ENCODE measurements at regions not wholly inside any gene's neighbourhood (a gene's known extent, or its start where the extent isn't known, plus 50 kb on each side); places are given as distances from the start of the nearest gene placed in this dataset.
A peak's percentile ranks its signal among the peaks of the same experiment; 100 is the strongest.
"Not testable (repeated sequence)": the region's sequence is repeated elsewhere in the genome, so short reads cannot be mapped to it uniquely, and the experiment has no call there.

GRCh38 chr2:58473165-58473564 lies 232.0 kb upstream of the FANCL start:
- no peak for TF ChIP-seq Cebpa-rat (IDR thresholded peaks at IDR 0.05)
- Histone ChIP-seq H3K36me3 (no peaks in the 10 kb centered on the region), H3K9me3 (replicated peaks in 1 of 11) (no peaks in the 10 kb centered on the region), H3K4me2 (no peak overlapping the region), H3K27me3 (no peaks in the 10 kb centered on the region), H4K20me1 (no peaks in the 10 kb centered on the region), H3K9ac (no peak overlapping the region), H3K4me1 (peaks cover 0 to 13% (median 7%) of the 10 kb centered on the region in 10 experiments; a peak in 11 of 20 replicates), H3K4me3 (no peak overlapping the region), H3K27ac (no peak overlapping the region)

- Histone ChIP-seq H3K4me2 (no peak overlapping the region), H3K9ac (no peak overlapping the region), H3K4me1 (peaks cover 0 to 13% (median 7%) of the 10 kb centered on the region in 10 experiments; a peak in 14 of 20 replicates), H3K36me3 (no peaks in the 10 kb centered on the region), H3K27ac (no peak overlapping the region), H3K27me3 (no peaks in the 10 kb centered on the region), H3K4me3 (no peak overlapping the region), H4K20me1 (no peaks in the 10 kb centered on the region), H3K9me3 (replicated peaks in 1 of 11) (no peaks in the 10 kb centered on the region)
- no peak for TF ChIP-seq Cebpa-rat (IDR thresholded peaks at IDR 0.05)
These were observed 225.7 kb upstream of the FANCL start for GRCh38 chr2:58466804-58467203.

DNA sequence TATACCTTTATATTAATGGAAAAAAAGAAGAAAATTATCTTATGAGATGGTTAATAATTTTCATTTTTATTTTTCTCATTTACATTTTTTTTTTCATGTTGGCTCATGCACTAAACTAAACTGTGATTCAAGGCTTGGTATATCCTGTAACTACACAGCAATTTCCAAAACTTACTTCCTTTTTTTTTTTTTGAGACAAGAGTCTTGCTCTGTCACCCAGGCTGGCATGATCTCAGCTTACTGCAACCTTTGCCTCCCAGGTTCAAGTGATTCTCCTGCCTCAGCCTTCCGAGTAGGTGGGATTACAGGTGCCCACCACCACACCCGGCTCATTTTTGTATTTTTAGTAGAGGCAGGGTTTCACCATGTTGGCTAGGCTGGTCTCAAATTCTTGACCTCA lies 224.9 kb upstream of the FANCL start:
- H3K27ac ChIP-seq; H3K36me3 ChIP-seq; H3K9me3 ChIP-seq (replicated peaks in 1 of 11); H3K9ac ChIP-seq; H3K4me3 ChIP-seq; H4K20me1 ChIP-seq; H3K27me3 ChIP-seq: not testable (repeated sequence)
- Histone ChIP-seq H3K4me2 (0 out of 22 replicates have a peak overlapping the region, but pooled peaks of 1 of the 11 experiments have one; percentile 35), H3K4me1 (peaks cover 0 to 13% (median 7%) of the 10 kb centered on the region in 10 experiments; a peak in 14 of 20 replicates)

- Histone ChIP-seq H4K20me1 (no peaks in the 10 kb centered on the region), H3K4me2 (no peak overlapping the region), H3K4me1 (no peaks in the 10 kb centered on the region), H3K27me3 (no peaks in the 10 kb centered on the region), H3K9me3 (replicated peaks in 1 of 11) (no peaks in the 10 kb centered on the region), H3K4me3 (no peak overlapping the region), H3K9ac (no peak overlapping the region), H3K27ac (no peak overlapping the region), H3K36me3 (no peaks in the 10 kb centered on the region)
- no peak for TF ChIP-seq Cebpa-rat (IDR thresholded peaks at IDR 0.05)
These were observed 219.5 kb upstream of the FANCL start for GRCh38 chr2:58460670-58461069.

GRCh38 chr2:58449286-58450010 lies 208.3 kb upstream of the FANCL start:
- Histone ChIP-seq H3K27me3 (no peaks in the 10 kb centered on the region), H3K4me3 (no peak overlapping the region), H3K9me3 (replicated peaks in 1 of 11) (no peaks in the 10 kb centered on the region), H3K4me2 (peak overlapping the region in 1 of 11 experiments; percentile 30; a peak in 2 of 22 replicates), H3K36me3 (no peaks in the 10 kb centered on the region), H3K4me1 (peaks cover 0 to 11% (median 0%) of the 10 kb centered on the region in 10 experiments; a peak in 5 of 20 replicates), H3K9ac (no peak overlapping the region), H3K27ac (0 out of 22 replicates have a peak overlapping the region, but pooled peaks of 1 of the 11 experiments have one; percentile 5), H4K20me1 (no peaks in the 10 kb centered on the region)
- TF ChIP-seq Cebpa-rat (IDR thresholded peaks at IDR 0.05), result no peak

- H3K4me3 ChIP-seq, result no peak overlapping the region
- H3K27ac ChIP-seq, result no peak overlapping the region
- H4K20me1 ChIP-seq, result no peaks in the 10 kb centered on the region
- H3K27me3 ChIP-seq, result no peaks in the 10 kb centered on the region
- H3K4me1 ChIP-seq, result peaks cover 0 to 11% (median 0%) of the 10 kb centered on the region in 10 experiments; a peak in 5 of 20 replicates
- TF ChIP-seq Cebpa-rat (IDR thresholded peaks at IDR 0.05), result no peak
- H3K9me3 ChIP-seq (replicated peaks in 1 of 11), result no peaks in the 10 kb centered on the region
- H3K4me2 ChIP-seq, result no peak overlapping the region
- H3K36me3 ChIP-seq, result no peaks in the 10 kb centered on the region
- no peak overlapping the region for H3K9ac ChIP-seq
These were observed 207.7 kb upstream of the FANCL start for GRCh38 chr2:58448845-58449244.

DNA sequence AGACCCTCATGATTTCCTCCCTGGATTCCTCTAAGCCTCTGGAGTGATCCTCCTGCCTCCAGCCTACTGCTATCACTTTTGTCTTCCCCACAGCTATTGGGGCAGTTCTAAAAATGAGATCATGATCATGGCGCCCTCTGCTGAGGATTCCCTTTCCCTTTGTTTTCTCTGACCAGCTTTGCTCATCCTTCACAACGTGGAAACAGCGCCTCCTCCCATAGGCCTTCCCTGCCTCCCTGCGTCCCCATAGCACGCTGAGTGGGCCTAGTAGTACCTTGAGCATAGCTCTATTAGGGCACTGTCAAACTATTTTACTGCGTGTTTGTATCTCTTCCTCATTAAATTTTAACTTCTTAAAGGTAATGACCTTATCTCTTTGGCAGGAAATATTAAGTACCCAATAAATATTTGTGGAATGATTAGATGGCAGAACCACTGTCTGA lies 207.0 kb upstream of the FANCL start:
- Histone ChIP-seq H3K27ac (no peak overlapping the region), H3K4me3 (no peak overlapping the region)
- TF ChIP-seq Cebpa-rat (IDR thresholded peaks at IDR 0.05), result no peak

DNA sequence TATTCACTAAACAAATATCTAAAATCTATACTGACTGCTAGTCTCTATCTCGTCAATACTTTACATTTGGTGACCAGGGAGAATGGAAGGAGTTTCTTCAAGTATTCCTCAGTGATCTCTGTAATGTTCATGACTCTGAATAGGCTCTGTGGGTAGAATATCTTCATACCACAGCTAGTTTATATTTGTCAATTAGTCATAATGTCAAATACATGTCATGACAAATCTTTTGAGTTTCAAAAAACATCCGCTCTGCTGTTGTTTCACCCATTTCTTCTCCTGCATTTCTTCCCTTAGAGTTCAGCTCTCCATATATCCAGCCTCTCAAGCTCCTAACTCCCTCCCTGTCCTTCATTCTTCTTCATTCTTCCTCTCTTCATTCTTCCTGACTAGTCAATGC lies 206.5 kb upstream of the FANCL start:
- Histone ChIP-seq H3K27ac (no peak overlapping the region), H3K4me2 (no peak overlapping the region), H3K4me3 (no peak overlapping the region), H3K36me3 (no peaks in the 10 kb centered on the region), H3K27me3 (no peaks in the 10 kb centered on the region), H3K4me1 (peaks cover 0 to 11% (median 0%) of the 10 kb centered on the region in 10 experiments; a peak in 5 of 20 replicates), H3K9me3 (replicated peaks in 1 of 11) (no peaks in the 10 kb centered on the region), H4K20me1 (no peaks in the 10 kb centered on the region), H3K9ac (no peak overlapping the region)
- no peak for TF ChIP-seq Cebpa-rat (IDR thresholded peaks at IDR 0.05)

More for the DNA sequence above, 207.0 kb upstream of the FANCL start:
- H3K4me2 ChIP-seq, result no peak overlapping the region
- H3K4me1 ChIP-seq, result peaks cover 0 to 11% (median 0%) of the 10 kb centered on the region in 10 experiments; a peak in 5 of 20 replicates
- no peaks in the 10 kb centered on the region for H3K9me3 ChIP-seq (replicated peaks in 1 of 11)
- H3K27me3 ChIP-seq, result no peaks in the 10 kb centered on the region
- H3K36me3 ChIP-seq, result no peaks in the 10 kb centered on the region
- H3K9ac ChIP-seq, result no peak overlapping the region
- H4K20me1 ChIP-seq, result no peaks in the 10 kb centered on the region

- Histone ChIP-seq H3K36me3 (no peaks in the 10 kb centered on the region), H3K9me3 (replicated peaks in 1 of 11) (no peaks in the 10 kb centered on the region), H3K9ac (no peak overlapping the region), H3K27me3 (no peaks in the 10 kb centered on the region), H3K4me3 (no peak overlapping the region), H3K27ac (no peak overlapping the region), H3K4me2 (no peak overlapping the region), H4K20me1 (no peaks in the 10 kb centered on the region), H3K4me1 (no peaks in the 10 kb centered on the region)
- TF ChIP-seq Cebpa-rat (IDR thresholded peaks at IDR 0.05), result no peak
These were observed 200.5 kb upstream of the FANCL start for GRCh38 chr2:58441643-58442042.

DNA sequence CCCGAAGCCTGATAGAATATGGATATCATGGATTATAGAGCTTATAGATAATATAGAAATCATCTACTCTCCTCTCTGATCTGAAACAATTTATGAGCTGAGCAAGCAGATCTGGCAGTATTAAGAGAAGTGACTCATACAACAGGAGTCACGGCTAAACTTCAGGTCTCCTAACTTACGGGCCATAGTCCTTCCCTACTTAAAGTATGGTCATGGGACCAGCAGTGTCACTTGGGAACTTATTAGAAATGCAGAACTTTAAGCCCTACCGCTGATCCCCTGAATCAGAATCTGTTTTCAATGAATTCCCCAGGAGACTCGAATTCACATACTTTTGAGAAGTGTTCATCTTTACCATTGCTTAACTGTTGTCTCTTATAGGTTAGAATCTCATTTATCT lies 195.7 kb upstream of the FANCL start:
- no peaks in the 10 kb centered on the region for H3K36me3 ChIP-seq
- TF ChIP-seq Cebpa-rat (IDR thresholded peaks at IDR 0.05), result no peak
- no peaks in the 10 kb centered on the region for H3K9me3 ChIP-seq (replicated peaks in 1 of 11)
- H3K4me1 ChIP-seq, result no peaks in the 10 kb centered on the region
- no peak overlapping the region for H3K4me3 ChIP-seq
- H3K9ac ChIP-seq, result no peak overlapping the region
- H3K27me3 ChIP-seq, result no peaks in the 10 kb centered on the region
- H3K4me2 ChIP-seq, result no peak overlapping the region
- no peak overlapping the region for H3K27ac ChIP-seq
- no peaks in the 10 kb centered on the region for H4K20me1 ChIP-seq
